D721Med (cell line): ENCODE measurements at regions not wholly inside any gene's neighbourhood (a gene's known extent, or its start where the extent isn't known, plus 50 kb on each side); places are given as distances from the start of the nearest gene placed in this dataset.

ENCODE experiments used
- DNase-seq: peaks from one replicate; pipeline ENCODE4 v3.0.0; 2011; ENCODE audit warnings: low spot score; ENCODE audit not compliant: insufficient read length
- FAIRE-seq: peaks from 2 replicates; lab custom pipeline; 2011; peaks lifted over from hg19 to GRCh38; lab: Jason Lieb, UNC
- TF ChIP-seq, protein P1 (sequence below): IDR thresholded peaks from 2 replicates; pipeline ENCODE4 v1.5.1; 2012; ENCODE audit warnings: mild to moderate bottlenecking, control low read depth; ENCODE audit not compliant: insufficient read depth; ENCODE audit errors: missing control alignments

DNA sequence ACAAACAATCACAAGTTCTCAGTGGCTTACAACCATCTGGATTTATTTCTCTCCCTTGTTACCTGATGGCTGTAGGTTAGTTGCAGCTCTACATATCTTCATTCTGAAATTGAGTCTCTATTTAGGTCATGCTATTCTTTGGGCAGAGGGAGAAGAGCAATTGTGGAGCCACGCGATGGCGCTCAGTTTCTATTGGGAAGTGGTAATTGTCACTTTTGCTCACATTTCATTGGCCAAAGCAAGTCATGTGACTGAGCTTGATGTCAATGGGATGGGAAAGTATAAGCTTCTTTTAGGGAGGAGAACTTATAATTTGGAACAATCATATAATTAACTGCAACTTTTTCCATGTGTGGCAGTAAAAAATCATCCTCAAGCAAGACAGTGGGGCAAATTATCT lies 166.5 kb downstream of the LMO4 start:
- TF ChIP-seq, protein P1, sequence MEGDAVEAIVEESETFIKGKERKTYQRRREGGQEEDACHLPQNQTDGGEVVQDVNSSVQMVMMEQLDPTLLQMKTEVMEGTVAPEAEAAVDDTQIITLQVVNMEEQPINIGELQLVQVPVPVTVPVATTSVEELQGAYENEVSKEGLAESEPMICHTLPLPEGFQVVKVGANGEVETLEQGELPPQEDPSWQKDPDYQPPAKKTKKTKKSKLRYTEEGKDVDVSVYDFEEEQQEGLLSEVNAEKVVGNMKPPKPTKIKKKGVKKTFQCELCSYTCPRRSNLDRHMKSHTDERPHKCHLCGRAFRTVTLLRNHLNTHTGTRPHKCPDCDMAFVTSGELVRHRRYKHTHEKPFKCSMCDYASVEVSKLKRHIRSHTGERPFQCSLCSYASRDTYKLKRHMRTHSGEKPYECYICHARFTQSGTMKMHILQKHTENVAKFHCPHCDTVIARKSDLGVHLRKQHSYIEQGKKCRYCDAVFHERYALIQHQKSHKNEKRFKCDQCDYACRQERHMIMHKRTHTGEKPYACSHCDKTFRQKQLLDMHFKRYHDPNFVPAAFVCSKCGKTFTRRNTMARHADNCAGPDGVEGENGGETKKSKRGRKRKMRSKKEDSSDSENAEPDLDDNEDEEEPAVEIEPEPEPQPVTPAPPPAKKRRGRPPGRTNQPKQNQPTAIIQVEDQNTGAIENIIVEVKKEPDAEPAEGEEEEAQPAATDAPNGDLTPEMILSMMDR = no peak
- FAIRE-seq (no peak), DNase-seq (no peak)

DNA sequence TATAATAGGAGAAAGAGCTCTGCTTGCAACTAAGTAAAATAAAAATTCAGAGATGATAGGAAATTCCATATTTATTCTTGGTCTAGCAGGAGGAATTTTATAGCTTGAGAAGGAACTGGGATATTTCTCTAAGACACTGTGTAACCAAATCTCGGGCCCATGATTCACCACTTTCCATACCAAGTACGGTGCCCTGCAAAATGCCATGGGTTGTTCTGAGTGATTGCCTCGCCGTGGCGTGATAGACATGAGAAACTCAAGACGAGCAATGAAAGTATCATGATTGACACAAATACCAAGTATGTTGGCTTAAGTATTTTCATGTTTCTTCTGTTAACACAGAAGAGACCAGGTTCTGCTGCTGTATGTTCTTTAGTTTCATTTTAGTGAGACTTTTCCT lies 167.2 kb downstream of the LMO4 start:
- no peak for DNase-seq
- FAIRE-seq = no peak
- TF ChIP-seq, protein P1 = no peak

DNA sequence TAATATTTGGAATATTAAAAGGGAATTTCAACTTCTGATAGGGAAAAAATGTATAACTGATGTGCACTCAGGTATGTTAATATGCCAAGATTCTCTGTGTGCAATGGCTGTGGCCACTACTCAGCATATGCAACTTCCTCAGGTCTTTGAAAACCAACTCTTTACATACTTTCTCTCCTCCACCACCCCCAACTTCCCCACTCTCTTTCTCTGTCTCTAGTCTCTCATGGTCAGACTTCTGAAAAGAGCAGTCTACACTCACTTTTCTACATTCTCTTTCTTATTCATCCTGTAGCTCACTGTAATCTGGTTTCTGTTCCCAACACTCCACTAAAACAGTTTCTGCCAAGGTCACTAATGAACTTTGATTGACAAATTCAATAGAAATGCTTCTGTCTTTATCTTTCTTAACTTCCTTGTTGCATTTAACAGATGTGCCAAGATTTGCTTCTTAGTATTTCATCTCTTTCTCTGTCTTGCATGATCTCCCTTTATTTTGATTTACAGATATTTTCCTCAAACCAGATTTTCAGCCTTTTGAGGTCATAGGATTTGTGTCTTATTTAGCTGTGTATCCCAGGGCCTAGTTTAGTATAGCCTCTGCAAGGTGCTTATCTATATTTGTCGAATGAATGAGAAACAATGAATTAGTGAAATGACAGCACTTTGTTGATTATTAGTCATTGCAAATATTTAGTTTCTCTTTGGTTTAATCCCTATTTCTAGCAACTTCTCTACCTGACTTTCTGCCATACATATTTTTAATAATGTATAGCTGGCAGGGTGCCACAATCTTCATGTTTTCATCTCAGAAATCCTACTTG lies 168.9 kb downstream of the LMO4 start:
- TF ChIP-seq, protein P1 = no peak
- FAIRE-seq (no peak), DNase-seq (no peak)

DNA sequence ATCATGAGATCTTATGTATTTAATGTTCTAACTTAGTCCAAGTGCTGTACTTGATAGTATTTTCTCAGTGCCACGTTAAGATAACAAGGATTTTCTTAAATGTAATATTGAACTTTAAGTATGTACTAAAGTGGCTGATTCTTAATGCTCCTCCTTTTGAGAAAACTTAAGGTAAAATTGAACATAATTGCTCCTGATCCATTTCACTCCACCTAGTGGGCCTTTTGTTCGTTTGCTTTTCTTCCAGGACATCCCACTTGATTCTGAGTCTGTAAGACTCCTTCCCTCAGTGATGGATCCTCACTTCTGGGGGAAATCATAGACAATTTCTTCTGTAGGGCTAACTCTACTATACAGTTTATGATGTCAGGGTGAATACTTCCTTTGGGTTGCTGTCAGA lies 173.1 kb downstream of the LMO4 start:
- FAIRE-seq = no peak
- DNase-seq = no peak
- TF ChIP-seq, protein P1 = no peak

DNA sequence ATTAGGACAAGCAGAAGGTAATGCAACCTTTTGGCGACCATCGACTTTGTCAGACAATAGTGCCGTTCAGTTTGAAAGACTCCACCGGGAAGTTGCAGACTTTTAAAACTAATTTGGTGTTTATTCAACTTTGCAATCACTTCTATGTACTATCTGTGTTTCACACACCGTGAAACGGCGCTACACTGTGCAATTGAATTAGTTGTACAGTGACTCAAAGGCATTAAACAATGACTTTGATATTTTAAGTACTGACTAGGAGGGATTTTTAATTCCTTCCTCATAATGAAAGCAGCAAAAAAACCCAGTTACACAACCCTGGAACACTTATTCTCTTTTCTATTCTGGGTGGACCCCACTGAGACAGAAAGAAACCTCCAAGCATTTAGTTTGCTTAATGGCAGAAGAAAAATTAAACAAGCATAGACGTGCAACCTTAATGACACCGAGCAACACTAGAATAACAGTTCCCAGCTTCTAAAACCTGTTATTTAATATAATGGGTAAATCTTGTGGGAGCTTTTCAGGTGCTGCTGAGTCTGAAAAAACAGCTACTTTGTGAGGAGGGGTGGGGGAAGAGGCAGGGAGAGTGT lies 176.8 kb downstream of the LMO4 start:
- TF ChIP-seq, protein P1 = no peak
- DNase-seq (no peak), FAIRE-seq (no peak)

DNA sequence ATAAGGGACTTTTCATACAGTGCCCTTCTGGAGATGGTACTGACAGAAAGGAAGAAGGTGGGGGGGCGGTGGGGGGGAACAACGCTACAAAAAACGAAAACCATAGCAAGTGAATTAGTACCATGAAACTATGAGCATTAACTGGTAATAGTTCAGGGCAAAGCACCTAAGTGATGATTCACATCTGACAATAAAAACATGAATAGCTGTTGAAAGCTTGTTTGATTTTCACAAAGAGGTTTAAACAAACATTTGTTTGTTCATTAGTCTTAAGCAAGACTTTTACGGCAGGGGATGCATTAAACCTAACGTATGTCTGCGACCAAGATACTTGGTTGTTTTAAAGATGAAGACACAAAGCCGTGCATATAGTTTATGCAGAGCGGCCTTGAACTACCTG lies 177.5 kb downstream of the LMO4 start:
- FAIRE-seq (no peak), DNase-seq (no peak)

More for the DNA sequence above, 177.5 kb downstream of the LMO4 start:
- TF ChIP-seq, protein P1 = no peak
